Left ventricle myocardium inferior (tissue), 1 donor: ENCODE measurements at regions not wholly inside any gene's neighbourhood (a gene's known extent, or its start where the extent isn't known, plus 50 kb on each side); places are given as distances from the start of the nearest gene placed in this dataset.

ENCODE experiments used
- DNase-seq: peaks from one replicate; pipeline ENCODE4 v3.0.0-alpha.2; 2020
- H3K27ac ChIP-seq: fragments of 200-600 bp; replicated peaks from 2 replicates; pipeline ENCODE4 v1.8.0; 2021
- H3K27me3 ChIP-seq: fragments of 200-600 bp; 2 replicates; pipeline ENCODE4 v1.8.0; 2021; ENCODE audit warnings: low read depth
- H3K36me3 ChIP-seq: fragments of 200-600 bp; 2 replicates; pipeline ENCODE4 v1.8.0; 2021
- H3K4me1 ChIP-seq: fragments of 200-600 bp; 2 replicates; pipeline ENCODE4 v1.8.0; 2021
- H3K4me3 ChIP-seq: fragments of 200-600 bp; 2 replicates; pipeline ENCODE4 v1.8.0; 2021; ENCODE audit warnings: mild to moderate bottlenecking, moderate library complexity
- H3K9me3 ChIP-seq: fragments of 200-600 bp; replicated peaks from 2 replicates; pipeline ENCODE4 v1.8.0; 2021
- CTCF ChIP-seq: fragments of 200-600 bp; IDR thresholded peaks from 2 replicates; pipeline ENCODE4 v1.8.0; 2021; ENCODE audit warnings: antibody characterized with exemption, mild to moderate bottlenecking, borderline replicate concordance
- intact Hi-C: fragments of 100-400 bp; cut with micrococcal nuclease; formaldehyde crosslinking; loops from one replicate; pipeline ENCODE4 v1.11.0; 2022
- donor health status: DM: no; HTN: yes; CAD: no; lungs with severe emphysema.

- peaks cover 85% of the 10 kb centered on the region for H3K27me3 ChIP-seq
- no peaks in the 10 kb centered on the region for H3K36me3 ChIP-seq
- H3K27ac ChIP-seq: no peak overlapping the region
- peak overlapping the region; percentile 55 for H3K4me3 ChIP-seq
- intact Hi-C loops: loop anchor here (10.0 kb wide), 1 partner anchor 338 kb away; no protein-coding TSS in a partner anchor
- H3K9me3 ChIP-seq: no peaks in the 10 kb centered on the region
- DNase-seq: no peak
- TF ChIP-seq CTCF: no peak
- peaks cover 8% of the 10 kb centered on the region for H3K4me1 ChIP-seq
Observed at GRCh38 chr13:99896369-99897075, 75.0 kb downstream of the ZIC5 start.

- peak overlapping the region; percentile 55 for H3K4me3 ChIP-seq
- DNase-seq: no peak
- H3K27ac ChIP-seq: no peak overlapping the region
- intact Hi-C loops: loop anchor here (10.0 kb wide), 1 partner anchor 339 kb away; no protein-coding TSS in a partner anchor
- H3K9me3 ChIP-seq: no peaks in the 10 kb centered on the region
- peaks cover 8% of the 10 kb centered on the region for H3K4me1 ChIP-seq
- peaks cover 78% of the 10 kb centered on the region for H3K27me3 ChIP-seq
- TF ChIP-seq CTCF: no peak
- no peaks in the 10 kb centered on the region for H3K36me3 ChIP-seq
Observed at GRCh38 chr13:99895444-99896368, 75.9 kb downstream of the ZIC5 start.

GRCh38 chr13:99894840-99895443, 76.6 kb downstream of the ZIC5 start:
- Histone ChIP-seq H3K27ac (no peak overlapping the region), H3K9me3 (no peaks in the 10 kb centered on the region), H3K4me1 (peaks cover 8% of the 10 kb centered on the region), H3K27me3 (peaks cover 70% of the 10 kb centered on the region), H3K36me3 (no peaks in the 10 kb centered on the region), H3K4me3 (peak overlapping the region; percentile 55)
- DNase-seq: no peak
- intact Hi-C loops: loop anchor here (10.0 kb wide), 1 partner anchor 340 kb away; no protein-coding TSS in a partner anchor
- TF ChIP-seq CTCF: no peak

- TF ChIP-seq CTCF: no peak
- H3K27ac ChIP-seq: no peak overlapping the region
- H3K27me3 ChIP-seq: peaks cover 64% of the 10 kb centered on the region
- peak overlapping the region; percentile 55 for H3K4me3 ChIP-seq
- H3K4me1 ChIP-seq: peaks cover 8% of the 10 kb centered on the region
- no peaks in the 10 kb centered on the region for H3K9me3 ChIP-seq
- DNase-seq: no peak
- intact Hi-C loops: loop anchor here (10.0 kb wide), 1 partner anchor 341 kb away; no protein-coding TSS in a partner anchor
- H3K36me3 ChIP-seq: no peaks in the 10 kb centered on the region
Observed at GRCh38 chr13:99894105-99894839, 77.3 kb downstream of the ZIC5 start.

GRCh38 chr13:99893567-99893966, 78.0 kb downstream of the ZIC5 start:
- H3K27me3 ChIP-seq: peaks cover 56% of the 10 kb centered on the region
- no peak overlapping the region for H3K4me3 ChIP-seq

More at GRCh38 chr13:99893567-99893966, 78.0 kb downstream of the ZIC5 start:
- no peak overlapping the region for H3K27ac ChIP-seq
- no peak for TF ChIP-seq CTCF
- intact Hi-C loops: loop anchor here (10.0 kb wide), 1 partner anchor 341 kb away; no protein-coding TSS in a partner anchor
- DNase-seq: no peak
- no peaks in the 10 kb centered on the region for H3K36me3 ChIP-seq
- H3K4me1 ChIP-seq: peaks cover 8% of the 10 kb centered on the region
- no peaks in the 10 kb centered on the region for H3K9me3 ChIP-seq
